Activated CD8-positive, alpha-beta memory T cell treated with anti-CD3 and anti-CD28 coated beads, Interleukin-2, amount 50 U/mL, for 1 hour (primary cell): ENCODE measurements at regions not wholly inside any gene's neighbourhood (a gene's known extent, or its start where the extent isn't known, plus 50 kb on each side); places are given as distances from the start of the nearest gene placed in this dataset.
"Not testable (repeated sequence)": the region's sequence is repeated elsewhere in the genome, so short reads cannot be mapped to it uniquely, and the experiment has no call there.

Experiments used
- DNase-seq: peaks from one replicate; pipeline ENCODE4 v3.0.0-alpha.2; 2020; ENCODE audit errors: extremely low read depth

GRCh38 chr10:6984971-6985370 is 404.9 kb upstream of the PRKCQ start:
- no peak for DNase-seq

GRCh38 chr10:6984016-6984415 is 403.9 kb upstream of the PRKCQ start:
- DNase-seq, result not testable (repeated sequence)

DNA sequence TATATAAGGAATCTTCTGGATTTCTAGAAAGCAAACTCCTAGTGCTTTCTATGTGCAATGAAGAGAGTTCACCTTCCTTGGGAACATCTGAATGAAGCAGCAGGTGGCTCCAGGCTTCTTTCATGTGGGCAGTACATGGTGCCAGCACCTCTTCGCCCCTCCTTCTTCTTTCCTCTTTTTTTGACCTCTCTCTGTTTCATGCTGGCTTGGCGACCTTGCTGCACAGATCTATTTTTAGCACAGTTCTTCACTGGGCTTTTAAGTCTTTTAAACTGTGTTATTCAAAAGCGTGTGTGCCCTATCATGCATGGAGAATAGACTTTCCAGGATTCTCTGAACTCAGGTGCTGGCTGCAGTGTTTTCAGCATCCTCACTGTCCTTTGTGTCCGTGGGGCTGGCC is 400.3 kb upstream of the PRKCQ start:
- no peak for DNase-seq

GRCh38 chr10:6979371-6979770 is 399.3 kb upstream of the PRKCQ start:
- DNase-seq, result no peak

- DNase-seq, result no peak
Observed at GRCh38 chr10:6978187-6978627, 398.1 kb upstream of the PRKCQ start.

DNA sequence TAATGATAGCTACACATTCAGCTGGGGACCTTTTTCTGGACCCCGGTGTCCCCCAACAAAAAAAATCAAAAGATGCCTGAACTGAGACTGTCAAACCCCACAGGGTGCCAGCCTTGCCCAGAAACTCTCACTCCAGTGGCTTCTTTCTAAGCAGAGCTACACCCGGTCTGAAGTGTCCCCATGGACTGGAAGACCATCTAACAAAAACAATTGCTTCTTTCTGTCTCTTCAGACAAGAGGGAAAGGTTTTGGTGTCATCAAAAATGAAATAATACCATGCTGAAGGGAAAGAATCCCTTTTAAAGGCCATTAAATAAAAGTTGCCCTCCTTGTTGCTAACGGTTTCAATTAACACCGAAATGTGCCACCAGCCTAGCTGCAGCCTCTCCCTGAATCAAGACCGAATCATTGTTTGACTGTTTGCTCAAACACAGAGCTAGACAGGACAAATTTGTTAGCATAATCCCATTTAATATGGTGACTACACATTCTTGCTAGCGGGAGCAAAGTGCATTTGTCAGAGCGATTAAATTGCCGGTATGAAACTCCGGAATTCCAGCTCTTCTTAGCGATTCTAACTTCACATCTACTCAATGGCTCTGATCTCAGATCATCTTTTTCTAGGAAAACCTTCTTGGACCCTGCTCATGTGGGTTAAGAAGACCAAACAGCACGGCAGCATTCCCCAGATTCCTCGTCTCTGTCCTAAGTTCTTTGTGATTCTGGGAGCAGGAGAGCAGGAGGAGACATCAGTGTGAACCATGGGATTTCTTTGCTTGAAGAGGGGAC is 397.5 kb upstream of the PRKCQ start:
- DNase-seq, result no peak

- DNase-seq, result no peak
Observed at GRCh38 chr10:6973899-6974298, 393.8 kb upstream of the PRKCQ start.

GRCh38 chr10:6972226-6972625 is 392.1 kb upstream of the PRKCQ start:
- DNase-seq, result no peak

GRCh38 chr10:6969659-6970058 is 389.6 kb upstream of the PRKCQ start:
- no peak for DNase-seq

DNA sequence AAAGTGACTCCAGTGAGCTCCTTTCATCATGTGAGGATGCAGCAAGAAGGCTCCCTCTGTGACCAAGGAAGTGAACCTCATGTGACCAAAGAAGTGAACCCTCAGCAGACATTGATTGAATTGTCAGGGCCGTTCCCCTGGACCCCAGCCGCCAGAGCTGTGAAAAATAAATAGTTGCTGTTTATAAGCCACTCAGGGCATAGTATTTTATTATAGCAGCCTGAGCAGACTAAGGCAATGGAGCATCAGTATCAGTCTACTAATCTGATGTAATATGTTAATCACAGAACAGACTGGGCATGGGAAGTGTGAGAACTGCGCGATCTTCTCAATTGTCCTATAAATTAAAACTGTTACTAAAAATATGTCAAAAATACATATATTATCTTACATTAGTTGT is 384.5 kb upstream of the PRKCQ start:
- DNase-seq, result no peak

DNA sequence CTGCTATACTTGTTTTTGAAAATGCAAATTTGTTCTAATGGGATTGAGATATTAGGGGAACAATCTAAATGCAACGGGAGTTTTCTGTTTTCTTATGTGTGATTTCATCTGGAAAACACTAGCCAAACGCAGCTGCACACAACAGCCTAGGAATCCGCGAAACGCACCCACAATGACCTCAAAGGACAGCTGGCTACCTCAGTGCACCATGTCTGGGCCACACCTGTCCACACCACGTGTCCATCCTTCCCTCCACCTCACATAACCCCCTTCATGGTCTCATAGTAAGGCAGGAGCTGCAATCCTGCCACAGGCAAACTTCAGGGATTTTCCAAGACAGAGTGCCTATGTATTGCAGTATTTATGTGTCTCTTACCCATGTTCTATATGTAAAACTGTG is 382.5 kb upstream of the PRKCQ start:
- no peak for DNase-seq

- no peak for DNase-seq
Observed at GRCh38 chr10:6958711-6959110, 378.6 kb upstream of the PRKCQ start.

DNA sequence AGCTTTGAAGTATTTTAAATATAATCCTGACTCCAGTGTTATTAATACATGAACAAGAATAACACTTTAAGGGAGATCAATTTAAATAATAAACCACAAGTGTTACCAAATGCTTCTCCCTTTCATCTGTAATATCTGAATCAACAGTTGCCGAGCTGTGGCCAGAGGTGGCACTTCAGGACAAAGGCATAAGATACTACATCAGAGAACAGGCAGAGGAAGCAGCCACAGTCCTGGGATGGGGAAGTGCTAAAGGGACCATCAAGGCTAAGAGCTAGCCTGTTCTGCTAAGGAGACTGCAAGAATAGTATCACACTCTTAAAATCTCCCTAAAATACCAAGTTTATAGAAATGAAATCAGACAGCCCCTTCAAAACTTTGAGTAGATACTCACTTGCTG is 378.2 kb upstream of the PRKCQ start:
- no peak for DNase-seq

DNA sequence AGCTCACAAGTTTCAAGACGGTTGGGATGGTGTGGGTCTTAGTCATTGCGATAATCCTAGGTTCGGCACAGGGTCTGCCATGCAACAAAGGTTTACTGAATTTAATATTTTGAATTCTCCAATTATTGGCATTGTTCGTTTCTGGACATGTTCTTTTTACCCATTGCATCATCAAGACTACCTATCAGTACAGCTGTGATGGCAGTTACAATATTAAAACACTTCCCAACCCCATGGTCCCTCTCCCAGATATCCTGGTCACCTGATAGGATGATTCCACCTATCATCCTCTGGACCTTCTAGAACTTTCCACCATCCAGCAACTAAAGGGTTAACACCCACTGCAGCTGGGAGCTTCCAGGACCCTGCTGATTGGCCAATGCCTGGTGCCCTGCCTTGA is 377.8 kb upstream of the PRKCQ start:
- no peak for DNase-seq

GRCh38 chr10:6956562-6956961 is 376.5 kb upstream of the PRKCQ start:
- no peak for DNase-seq

DNA sequence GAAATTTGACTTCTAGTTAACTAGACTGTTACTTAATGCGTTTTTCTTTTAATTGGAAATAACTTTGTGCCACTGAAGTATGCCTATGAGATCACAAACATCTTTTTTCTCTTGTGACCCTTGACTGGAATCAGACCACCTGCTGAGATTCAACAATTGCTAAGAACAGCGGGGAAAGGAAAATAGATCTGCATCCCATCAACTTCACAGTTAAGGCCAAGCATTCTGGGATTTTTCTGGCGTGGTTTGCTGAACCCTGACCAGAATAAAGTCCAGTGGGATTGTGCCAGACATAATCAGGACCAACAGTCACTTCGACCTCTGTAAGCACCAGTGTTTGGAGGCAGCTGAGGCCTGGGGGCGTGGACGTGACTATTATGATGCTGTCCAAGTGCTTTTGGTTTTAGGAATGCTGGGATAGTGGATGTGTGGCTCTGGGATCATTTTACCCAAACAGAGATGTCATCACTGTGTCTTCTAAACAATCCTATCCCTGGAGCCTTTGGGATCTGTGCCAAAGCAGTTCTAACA is 373.3 kb upstream of the PRKCQ start:
- DNase-seq, result no peak

DNA sequence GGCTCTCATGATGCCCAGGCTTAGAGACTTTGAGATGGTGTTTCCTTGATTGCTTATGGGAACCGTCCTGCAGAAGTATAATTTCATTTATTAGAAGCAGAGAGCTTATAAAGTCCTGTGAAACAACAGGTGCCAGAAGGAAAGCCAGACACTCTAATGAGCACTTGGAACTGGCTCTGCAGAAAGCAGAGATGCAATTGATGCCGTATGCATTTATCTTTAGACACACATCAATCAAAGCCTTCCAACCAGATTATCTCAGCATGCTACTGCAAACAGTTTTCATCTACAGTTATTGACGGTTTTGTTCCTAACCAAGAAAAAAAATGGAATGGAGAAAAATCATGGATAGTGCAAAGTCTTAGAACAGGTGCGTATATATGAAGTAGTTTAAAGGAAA is 371.7 kb upstream of the PRKCQ start:
- DNase-seq, result no peak

DNA sequence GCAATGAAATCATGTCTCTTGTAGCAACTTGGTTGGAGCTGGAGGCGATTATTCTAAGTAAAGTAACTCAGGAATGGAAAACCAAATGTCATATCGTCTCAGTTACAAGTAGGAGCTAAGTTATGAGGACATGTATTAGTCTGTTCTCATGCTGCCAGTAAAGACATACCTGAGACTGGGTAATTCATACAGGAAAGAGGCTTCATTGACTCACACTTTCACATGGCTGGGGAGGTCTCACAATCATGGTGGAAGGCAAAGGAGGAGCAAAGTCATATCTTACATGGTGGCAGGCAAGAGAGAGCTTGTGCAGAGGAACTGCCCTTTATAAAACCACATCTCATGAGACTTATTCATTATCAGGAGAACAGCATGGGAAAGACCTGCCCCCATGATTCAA is 370.1 kb upstream of the PRKCQ start:
- DNase-seq, result no peak

DNA sequence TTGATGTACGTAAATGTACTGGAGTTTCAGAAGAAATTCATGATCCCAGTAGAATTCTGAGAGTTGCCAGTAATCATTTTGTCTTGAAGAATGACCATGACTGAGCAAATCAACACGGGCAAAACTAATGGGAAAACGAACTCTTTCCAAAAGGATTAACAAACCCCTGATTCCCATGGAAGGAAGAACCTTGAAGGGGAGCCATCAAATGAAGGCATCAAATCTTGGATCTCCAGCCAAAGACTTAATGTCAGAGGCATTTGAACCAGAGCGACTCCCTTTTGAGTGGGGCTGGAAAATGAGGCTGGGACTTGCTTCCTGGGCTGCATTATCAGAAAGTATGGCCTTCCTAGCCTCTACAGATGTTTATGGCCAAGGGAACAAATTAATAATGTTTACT is 364.4 kb upstream of the PRKCQ start:
- no peak for DNase-seq

DNA sequence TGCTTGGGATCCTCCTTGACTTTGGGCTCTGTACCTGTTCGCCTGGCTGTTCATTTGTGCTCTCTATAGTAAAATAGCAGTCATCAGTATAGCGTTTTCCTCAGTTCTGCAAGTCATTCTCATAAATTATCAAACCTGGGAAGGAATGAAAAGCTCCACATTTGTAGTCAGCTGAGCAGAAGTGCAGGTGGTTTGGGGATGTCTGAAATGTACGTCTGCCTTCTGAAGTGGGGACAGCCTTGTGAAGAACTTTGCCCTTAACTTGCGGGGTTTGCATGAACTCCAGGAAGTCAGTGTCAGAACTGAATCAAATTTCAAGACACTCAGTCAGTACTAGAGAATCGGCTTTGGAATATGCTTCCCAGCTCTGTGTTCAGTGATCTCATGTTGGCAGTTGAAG is 358.3 kb upstream of the PRKCQ start:
- no peak for DNase-seq

DNA sequence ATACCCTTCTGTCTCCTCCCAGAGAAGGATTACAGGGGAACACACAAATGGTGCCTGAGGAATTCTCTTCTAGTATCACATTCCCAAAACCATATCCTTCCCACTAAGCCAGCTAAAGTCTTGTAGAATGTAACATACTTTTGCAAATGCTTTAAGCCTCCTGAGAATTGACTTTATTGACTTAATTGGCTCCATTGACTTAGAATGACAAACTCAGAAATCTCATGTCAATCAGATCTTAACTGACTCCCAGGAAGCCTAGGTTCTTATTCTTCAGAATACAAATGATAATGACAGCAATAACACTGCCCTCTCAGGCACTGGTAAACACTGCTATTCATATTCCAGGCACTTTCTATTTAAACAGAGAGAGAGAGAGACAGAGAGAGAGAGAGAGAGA is 356.9 kb upstream of the PRKCQ start:
- no peak for DNase-seq

DNA sequence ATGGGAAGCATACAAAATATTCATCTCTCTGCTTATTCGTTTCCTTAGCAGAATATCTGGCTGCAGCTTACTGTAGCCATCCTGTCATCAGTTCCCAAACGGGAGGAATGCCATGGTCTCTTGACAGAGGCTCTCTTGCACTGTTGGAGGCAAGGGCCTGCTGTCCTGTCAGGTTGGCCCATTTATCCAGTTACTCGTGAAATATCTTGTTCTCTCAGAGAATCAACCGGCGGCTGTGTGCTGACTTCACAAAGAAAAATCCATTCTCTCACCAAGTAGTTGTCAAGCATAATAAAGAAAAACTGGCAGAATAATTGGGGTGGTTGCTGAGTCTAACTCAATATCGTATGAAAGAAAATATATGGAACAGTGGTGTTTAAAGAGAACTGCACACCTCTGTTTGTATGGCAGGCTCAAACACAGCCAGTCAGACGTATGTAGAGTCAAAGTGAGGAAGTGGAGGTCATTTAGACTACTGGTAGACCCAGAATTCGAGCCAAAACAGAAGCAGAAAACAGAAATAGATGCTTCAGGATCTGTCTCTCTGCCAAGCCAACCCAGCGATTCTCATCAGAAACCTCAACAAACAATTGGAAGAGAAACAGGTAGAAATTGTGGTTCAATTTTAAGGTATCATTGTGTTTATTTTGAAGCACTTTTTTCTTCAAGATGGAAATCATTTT is 349.2 kb upstream of the PRKCQ start:
- DNase-seq, result no peak

DNA sequence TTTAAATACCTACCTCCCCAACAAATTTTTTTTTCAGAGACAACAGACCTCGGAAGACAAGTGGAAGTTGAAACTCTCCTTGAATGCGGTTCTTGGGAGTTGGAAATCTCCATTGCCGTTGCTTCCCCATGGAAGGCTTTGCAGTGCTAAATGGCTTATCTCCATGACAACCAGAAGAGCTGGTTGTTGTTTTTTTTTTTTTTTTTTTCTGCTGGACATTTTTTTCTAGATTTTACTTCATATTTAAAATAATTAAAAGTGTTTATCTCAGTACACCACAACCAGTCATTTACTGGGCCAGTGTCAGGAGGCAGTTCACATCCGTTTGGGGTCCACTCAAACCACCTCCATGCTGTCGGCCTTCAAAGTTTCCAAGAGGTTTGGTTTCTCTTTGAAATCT is 348.5 kb upstream of the PRKCQ start:
- no peak for DNase-seq
